ENCODE measurements at regions not wholly inside any gene's neighbourhood (a gene's known extent, or its start where the extent isn't known, plus 50 kb on each side); places are given as distances from the start of the nearest gene placed in this dataset.

DNA sequence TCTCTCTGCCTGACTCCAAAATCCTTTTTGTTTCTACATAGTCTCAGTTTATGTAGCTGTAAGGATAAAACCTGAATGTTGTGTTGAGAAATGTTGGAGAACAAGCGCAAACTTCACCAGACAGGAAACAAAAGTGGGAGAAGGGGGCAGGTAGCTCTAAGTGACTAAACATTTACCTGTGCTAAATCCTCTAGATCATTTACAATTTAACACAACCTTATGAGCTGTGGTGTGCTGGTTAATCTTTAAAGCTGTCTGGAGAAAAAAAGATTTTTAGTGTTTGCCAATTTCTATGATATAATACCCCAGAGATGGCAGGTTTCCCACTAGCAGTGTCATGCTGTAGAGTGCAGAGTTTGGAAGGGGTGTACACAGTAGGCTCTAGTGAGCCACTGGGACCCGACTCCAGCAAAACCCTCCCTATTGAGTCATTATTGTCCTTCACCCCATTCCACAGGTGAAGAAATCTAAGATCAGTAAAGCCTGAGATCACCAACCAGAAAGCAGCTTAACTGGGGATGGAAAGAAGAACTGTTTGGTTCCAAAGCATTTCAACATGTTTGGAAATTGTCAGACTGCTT, 992.0 kb downstream of the DCDC2C start:
- Histone ChIP-seq H4K20me1 (ENCODE audit: insufficient read depth, low read length) (no peaks in the 10 kb centered on the region), H3K9me3 (ENCODE audit: low read depth, low read length) (no peaks in the 10 kb centered on the region), H3K36me3 (ENCODE audit: insufficient read depth, low read length) (no peaks in the 10 kb centered on the region), H3K4me1 (ENCODE audit: insufficient read depth, low read length) (no peaks in the 10 kb centered on the region), H3K27ac (ENCODE audit: low read depth, low read length) (no peak overlapping the region), H3K27me3 (ENCODE audit: insufficient read depth, low read length) (no peaks in the 10 kb centered on the region), H2AFZ (ENCODE audit: low read length) (no peak overlapping the region), H3K79me2 (ENCODE audit: insufficient read depth, low read length) (no peaks in the 10 kb centered on the region), H3K4me3 (ENCODE audit: insufficient read depth, low read length) (no peak overlapping the region), H3K4me2 (ENCODE audit: insufficient read depth, low read length) (no peak overlapping the region)
- TF ChIP-seq, protein P1, sequence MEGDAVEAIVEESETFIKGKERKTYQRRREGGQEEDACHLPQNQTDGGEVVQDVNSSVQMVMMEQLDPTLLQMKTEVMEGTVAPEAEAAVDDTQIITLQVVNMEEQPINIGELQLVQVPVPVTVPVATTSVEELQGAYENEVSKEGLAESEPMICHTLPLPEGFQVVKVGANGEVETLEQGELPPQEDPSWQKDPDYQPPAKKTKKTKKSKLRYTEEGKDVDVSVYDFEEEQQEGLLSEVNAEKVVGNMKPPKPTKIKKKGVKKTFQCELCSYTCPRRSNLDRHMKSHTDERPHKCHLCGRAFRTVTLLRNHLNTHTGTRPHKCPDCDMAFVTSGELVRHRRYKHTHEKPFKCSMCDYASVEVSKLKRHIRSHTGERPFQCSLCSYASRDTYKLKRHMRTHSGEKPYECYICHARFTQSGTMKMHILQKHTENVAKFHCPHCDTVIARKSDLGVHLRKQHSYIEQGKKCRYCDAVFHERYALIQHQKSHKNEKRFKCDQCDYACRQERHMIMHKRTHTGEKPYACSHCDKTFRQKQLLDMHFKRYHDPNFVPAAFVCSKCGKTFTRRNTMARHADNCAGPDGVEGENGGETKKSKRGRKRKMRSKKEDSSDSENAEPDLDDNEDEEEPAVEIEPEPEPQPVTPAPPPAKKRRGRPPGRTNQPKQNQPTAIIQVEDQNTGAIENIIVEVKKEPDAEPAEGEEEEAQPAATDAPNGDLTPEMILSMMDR (IDR thresholded peaks at IDR 0.05; ENCODE audit: extremely low read depth, low read depth, low read length), result no peak
- no peak for DNase-seq (ENCODE audit: insufficient read length, low spot score, missing footprints)

GRCh38 chr2:4715065-4715464, 977.1 kb upstream of the SOX11 start:
- Histone ChIP-seq H2AFZ (ENCODE audit: low read length) (no peak overlapping the region), H3K4me1 (ENCODE audit: insufficient read depth, low read length) (no peaks in the 10 kb centered on the region), H3K27me3 (ENCODE audit: insufficient read depth, low read length) (no peaks in the 10 kb centered on the region), H3K9me3 (ENCODE audit: low read depth, low read length) (peaks cover 2% of the 10 kb centered on the region), H3K36me3 (ENCODE audit: insufficient read depth, low read length) (no peaks in the 10 kb centered on the region), H4K20me1 (ENCODE audit: insufficient read depth, low read length) (no peaks in the 10 kb centered on the region), H3K79me2 (ENCODE audit: insufficient read depth, low read length) (no peaks in the 10 kb centered on the region), H3K4me2 (ENCODE audit: insufficient read depth, low read length) (no peak overlapping the region), H3K4me3 (ENCODE audit: insufficient read depth, low read length) (no peak overlapping the region), H3K27ac (ENCODE audit: low read depth, low read length) (no peak overlapping the region)
- no peak for DNase-seq (ENCODE audit: insufficient read length, low spot score, missing footprints)
- TF ChIP-seq, protein P1 (IDR thresholded peaks at IDR 0.05; ENCODE audit: extremely low read depth, low read depth, low read length), result no peak

DNA sequence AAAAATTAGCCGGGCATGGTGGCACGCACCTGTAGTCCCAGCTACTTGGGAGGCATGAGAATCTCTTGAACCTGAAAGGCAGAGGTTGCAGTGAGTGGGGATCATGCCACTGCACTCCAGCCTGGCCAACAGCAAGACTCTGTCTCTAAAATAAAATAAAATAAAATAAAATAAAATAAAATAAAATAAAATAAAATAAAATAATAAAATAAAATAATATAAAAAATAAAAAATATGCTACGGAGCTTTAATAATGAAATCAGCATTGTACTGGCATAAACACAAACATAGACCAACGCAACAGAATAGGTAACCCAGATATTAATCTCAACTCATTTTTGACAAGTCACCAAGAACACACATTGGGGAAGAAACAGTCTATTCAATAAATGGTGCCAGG, 973.4 kb upstream of the SOX11 start:
- H3K9me3 ChIP-seq (ENCODE audit: low read depth, low read length), result peaks cover 4% of the 10 kb centered on the region
- H3K27me3 ChIP-seq (ENCODE audit: insufficient read depth, low read length), result no peaks in the 10 kb centered on the region
- H3K4me3 ChIP-seq (ENCODE audit: insufficient read depth, low read length), result no peak overlapping the region
- no peaks in the 10 kb centered on the region for H3K36me3 ChIP-seq (ENCODE audit: insufficient read depth, low read length)
- no peaks in the 10 kb centered on the region for H3K4me1 ChIP-seq (ENCODE audit: insufficient read depth, low read length)
- H4K20me1 ChIP-seq (ENCODE audit: insufficient read depth, low read length), result no peaks in the 10 kb centered on the region
- no peak overlapping the region for H3K4me2 ChIP-seq (ENCODE audit: insufficient read depth, low read length)
- DNase-seq (ENCODE audit: insufficient read length, low spot score, missing footprints), result no peak
- H3K27ac ChIP-seq (ENCODE audit: low read depth, low read length), result no peak overlapping the region
- no peaks in the 10 kb centered on the region for H3K79me2 ChIP-seq (ENCODE audit: insufficient read depth, low read length)
- H2AFZ ChIP-seq (ENCODE audit: low read length), result no peak overlapping the region
- TF ChIP-seq, protein P1 (IDR thresholded peaks at IDR 0.05; ENCODE audit: extremely low read depth, low read depth, low read length), result no peak

GRCh38 chr2:4725618-4726017, 966.6 kb upstream of the SOX11 start:
- no peaks in the 10 kb centered on the region for H4K20me1 ChIP-seq (ENCODE audit: insufficient read depth, low read length)
- H3K36me3 ChIP-seq (ENCODE audit: insufficient read depth, low read length), result no peaks in the 10 kb centered on the region
- no peak overlapping the region for H3K4me3 ChIP-seq (ENCODE audit: insufficient read depth, low read length)
- no peaks in the 10 kb centered on the region for H3K27me3 ChIP-seq (ENCODE audit: insufficient read depth, low read length)
- peaks cover 4% of the 10 kb centered on the region for H3K9me3 ChIP-seq (ENCODE audit: low read depth, low read length)
- no peak overlapping the region for H2AFZ ChIP-seq (ENCODE audit: low read length)
- H3K27ac ChIP-seq (ENCODE audit: low read depth, low read length), result no peak overlapping the region
- DNase-seq (ENCODE audit: insufficient read length, low spot score, missing footprints), result no peak
- no peak overlapping the region for H3K4me2 ChIP-seq (ENCODE audit: insufficient read depth, low read length)
- H3K4me1 ChIP-seq (ENCODE audit: insufficient read depth, low read length), result no peaks in the 10 kb centered on the region
- H3K79me2 ChIP-seq (ENCODE audit: insufficient read depth, low read length), result no peaks in the 10 kb centered on the region
- TF ChIP-seq, protein P1 (IDR thresholded peaks at IDR 0.05; ENCODE audit: extremely low read depth, low read depth, low read length), result no peak
